ENCODE measurements at regions not wholly inside any gene's neighbourhood (a gene's known extent, or its start where the extent isn't known, plus 50 kb on each side); places are given as distances from the start of the nearest gene placed in this dataset.

GRCh38 chr2:45284621-45284995 is 275.4 kb upstream of the SIX2 start:
- H3K4me3 ChIP-seq (ENCODE audit: low read depth, low read length): no peak overlapping the region
- H3K36me3 ChIP-seq (ENCODE audit: control insufficient read depth, insufficient read depth, low read length): no peaks in the 10 kb centered on the region
- no peak for DNase-seq (ENCODE audit: low read depth)
- H3K27me3 ChIP-seq (ENCODE audit: control insufficient read depth, insufficient read depth, low read length): peaks cover 2% of the 10 kb centered on the region
- TF ChIP-seq, protein P1, sequence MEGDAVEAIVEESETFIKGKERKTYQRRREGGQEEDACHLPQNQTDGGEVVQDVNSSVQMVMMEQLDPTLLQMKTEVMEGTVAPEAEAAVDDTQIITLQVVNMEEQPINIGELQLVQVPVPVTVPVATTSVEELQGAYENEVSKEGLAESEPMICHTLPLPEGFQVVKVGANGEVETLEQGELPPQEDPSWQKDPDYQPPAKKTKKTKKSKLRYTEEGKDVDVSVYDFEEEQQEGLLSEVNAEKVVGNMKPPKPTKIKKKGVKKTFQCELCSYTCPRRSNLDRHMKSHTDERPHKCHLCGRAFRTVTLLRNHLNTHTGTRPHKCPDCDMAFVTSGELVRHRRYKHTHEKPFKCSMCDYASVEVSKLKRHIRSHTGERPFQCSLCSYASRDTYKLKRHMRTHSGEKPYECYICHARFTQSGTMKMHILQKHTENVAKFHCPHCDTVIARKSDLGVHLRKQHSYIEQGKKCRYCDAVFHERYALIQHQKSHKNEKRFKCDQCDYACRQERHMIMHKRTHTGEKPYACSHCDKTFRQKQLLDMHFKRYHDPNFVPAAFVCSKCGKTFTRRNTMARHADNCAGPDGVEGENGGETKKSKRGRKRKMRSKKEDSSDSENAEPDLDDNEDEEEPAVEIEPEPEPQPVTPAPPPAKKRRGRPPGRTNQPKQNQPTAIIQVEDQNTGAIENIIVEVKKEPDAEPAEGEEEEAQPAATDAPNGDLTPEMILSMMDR (IDR thresholded peaks at IDR 0.05; ENCODE audit: insufficient read depth, low read length, poor library complexity, severe bottlenecking): no peak

GRCh38 chr2:45283764-45284620 is 274.7 kb upstream of the SIX2 start:
- TF ChIP-seq, protein P1 (IDR thresholded peaks at IDR 0.05; ENCODE audit: insufficient read depth, low read length, poor library complexity, severe bottlenecking): no peak
- no peak for DNase-seq (ENCODE audit: low read depth)
- no peaks in the 10 kb centered on the region for H3K36me3 ChIP-seq (ENCODE audit: control insufficient read depth, insufficient read depth, low read length)
- H3K27me3 ChIP-seq (ENCODE audit: control insufficient read depth, insufficient read depth, low read length): peaks cover 2% of the 10 kb centered on the region
- no peak overlapping the region for H3K4me3 ChIP-seq (ENCODE audit: low read depth, low read length)

GRCh38 chr2:45282646-45283045 is 273.4 kb upstream of the SIX2 start:
- H3K4me3 ChIP-seq (ENCODE audit: low read depth, low read length): no peak overlapping the region
- no peak for DNase-seq (ENCODE audit: low read depth)

GRCh38 chr2:45281311-45281710 is 272.1 kb upstream of the SIX2 start:
- Histone ChIP-seq H3K36me3 (ENCODE audit: control insufficient read depth, insufficient read depth, low read length) (no peaks in the 10 kb centered on the region), H3K4me3 (ENCODE audit: low read depth, low read length) (no peak overlapping the region), H3K27me3 (ENCODE audit: control insufficient read depth, insufficient read depth, low read length) (peaks cover 2% of the 10 kb centered on the region)
- no peak for DNase-seq (ENCODE audit: low read depth)
- TF ChIP-seq, protein P1 (IDR thresholded peaks at IDR 0.05; ENCODE audit: insufficient read depth, low read length, poor library complexity, severe bottlenecking): no peak

More at GRCh38 chr2:45282646-45283045, 273.4 kb upstream of the SIX2 start:
- Histone ChIP-seq H3K27me3 (ENCODE audit: control insufficient read depth, insufficient read depth, low read length) (peaks cover 2% of the 10 kb centered on the region), H3K36me3 (ENCODE audit: control insufficient read depth, insufficient read depth, low read length) (no peaks in the 10 kb centered on the region)
- TF ChIP-seq, protein P1 (IDR thresholded peaks at IDR 0.05; ENCODE audit: insufficient read depth, low read length, poor library complexity, severe bottlenecking): no peak

DNA sequence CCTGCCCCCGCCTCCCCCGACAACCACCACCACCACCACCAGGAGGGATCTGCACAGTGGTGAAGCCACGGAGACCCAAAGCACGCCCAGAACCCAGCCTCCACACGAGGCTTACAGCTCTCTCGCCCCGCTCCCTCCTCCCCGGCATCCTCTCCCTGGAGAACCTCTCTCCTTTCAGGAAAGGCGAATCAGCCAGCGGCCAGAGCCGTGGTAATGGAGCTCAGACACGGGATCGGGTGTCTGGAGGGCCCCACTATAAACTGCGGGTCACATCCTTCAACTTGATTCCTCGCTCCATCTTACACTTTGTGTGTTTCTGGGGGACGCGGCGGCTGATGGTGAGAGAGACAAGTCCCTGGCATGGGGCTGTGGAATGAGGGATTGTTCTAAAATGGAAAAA is 271.5 kb upstream of the SIX2 start:
- no peak for DNase-seq (ENCODE audit: low read depth)
- Histone ChIP-seq H3K4me3 (ENCODE audit: low read depth, low read length) (no peak overlapping the region), H3K36me3 (ENCODE audit: control insufficient read depth, insufficient read depth, low read length) (no peaks in the 10 kb centered on the region), H3K27me3 (ENCODE audit: control insufficient read depth, insufficient read depth, low read length) (peaks cover 2% of the 10 kb centered on the region)
- TF ChIP-seq, protein P1 (IDR thresholded peaks at IDR 0.05; ENCODE audit: insufficient read depth, low read length, poor library complexity, severe bottlenecking): no peak

DNA sequence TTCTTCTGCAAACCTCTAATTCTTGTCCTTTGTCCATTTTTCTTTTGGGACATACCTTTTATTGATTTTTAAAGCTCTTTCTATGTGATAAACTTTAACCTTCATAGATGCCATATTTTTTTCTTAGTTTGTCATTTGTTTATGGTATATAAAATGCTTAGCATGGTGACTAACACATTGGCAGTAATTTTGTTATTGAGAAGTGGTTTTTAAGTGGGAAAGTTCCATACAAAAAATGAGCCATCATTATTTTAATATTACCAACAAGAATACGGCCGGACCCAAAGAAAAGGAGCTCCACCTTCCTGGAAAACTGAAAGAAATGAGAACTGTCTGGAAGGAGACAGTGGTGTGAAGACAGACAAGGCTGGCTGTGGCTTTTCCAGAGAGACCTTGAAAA is 270.1 kb upstream of the SIX2 start:
- peaks cover 2% of the 10 kb centered on the region for H3K27me3 ChIP-seq (ENCODE audit: control insufficient read depth, insufficient read depth, low read length)
- H3K36me3 ChIP-seq (ENCODE audit: control insufficient read depth, insufficient read depth, low read length): no peaks in the 10 kb centered on the region
- H3K4me3 ChIP-seq (ENCODE audit: low read depth, low read length): no peak overlapping the region
- TF ChIP-seq, protein P1 (IDR thresholded peaks at IDR 0.05; ENCODE audit: insufficient read depth, low read length, poor library complexity, severe bottlenecking): no peak
- no peak for DNase-seq (ENCODE audit: low read depth)

Data from kidney epithelial cell (primary cell).